Loucy (cell line): ENCODE measurements at regions not wholly inside any gene's neighbourhood (a gene's known extent, or its start where the extent isn't known, plus 50 kb on each side); places are given as distances from the start of the nearest gene placed in this dataset.
"Not testable (repeated sequence)": the region's sequence is repeated elsewhere in the genome, so short reads cannot be mapped to it uniquely, and the experiment has no call there.

Experiments
- EZH2phosphoT487 ChIP-seq: fragments of 200-600 bp; IDR thresholded peaks from 2 replicates; pipeline ENCODE4 v1.6.1; 2018; ENCODE audit warnings: antibody characterized with exemption, mild to moderate bottlenecking, moderate library complexity, borderline replicate concordance
- TF ChIP-seq, protein P1 (sequence below): fragments of 200-600 bp; sonication (generic); conservative IDR thresholded peaks from 2 replicates; pipeline ENCODE4 v1.5.1; 2014; ENCODE audit warnings: mild to moderate bottlenecking, antibody characterized with exemption, low read length

DNA sequence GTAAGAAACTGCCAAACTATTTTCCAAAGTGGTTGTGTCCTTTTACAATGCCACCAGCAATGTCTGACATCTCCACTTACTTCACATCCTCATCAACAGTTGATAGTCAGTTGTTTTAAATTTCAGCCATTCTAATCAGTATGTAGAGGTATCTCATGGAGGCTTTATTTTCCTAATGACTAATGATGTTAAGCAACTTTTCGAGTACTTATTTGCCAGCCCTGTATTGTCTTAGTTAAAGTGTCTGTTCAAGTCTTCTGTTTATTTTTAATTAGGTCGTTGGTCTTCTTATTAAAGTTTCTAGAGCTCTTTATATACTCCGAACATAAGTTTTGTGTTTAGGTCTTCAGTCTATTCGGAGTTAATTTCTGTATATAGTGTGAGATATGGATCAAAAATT, 54.9 kb upstream of the NBPF12 start:
- TF ChIP-seq, protein P1, sequence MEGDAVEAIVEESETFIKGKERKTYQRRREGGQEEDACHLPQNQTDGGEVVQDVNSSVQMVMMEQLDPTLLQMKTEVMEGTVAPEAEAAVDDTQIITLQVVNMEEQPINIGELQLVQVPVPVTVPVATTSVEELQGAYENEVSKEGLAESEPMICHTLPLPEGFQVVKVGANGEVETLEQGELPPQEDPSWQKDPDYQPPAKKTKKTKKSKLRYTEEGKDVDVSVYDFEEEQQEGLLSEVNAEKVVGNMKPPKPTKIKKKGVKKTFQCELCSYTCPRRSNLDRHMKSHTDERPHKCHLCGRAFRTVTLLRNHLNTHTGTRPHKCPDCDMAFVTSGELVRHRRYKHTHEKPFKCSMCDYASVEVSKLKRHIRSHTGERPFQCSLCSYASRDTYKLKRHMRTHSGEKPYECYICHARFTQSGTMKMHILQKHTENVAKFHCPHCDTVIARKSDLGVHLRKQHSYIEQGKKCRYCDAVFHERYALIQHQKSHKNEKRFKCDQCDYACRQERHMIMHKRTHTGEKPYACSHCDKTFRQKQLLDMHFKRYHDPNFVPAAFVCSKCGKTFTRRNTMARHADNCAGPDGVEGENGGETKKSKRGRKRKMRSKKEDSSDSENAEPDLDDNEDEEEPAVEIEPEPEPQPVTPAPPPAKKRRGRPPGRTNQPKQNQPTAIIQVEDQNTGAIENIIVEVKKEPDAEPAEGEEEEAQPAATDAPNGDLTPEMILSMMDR, result not testable (repeated sequence)
- TF ChIP-seq EZH2phosphoT487, result not testable (repeated sequence)
